ENCODE measurements at regions not wholly inside any gene's neighbourhood (a gene's known extent, or its start where the extent isn't known, plus 50 kb on each side); places are given as distances from the start of the nearest gene placed in this dataset.

GRCh38 chr5:74576941-74577456 lies 63.5 kb downstream of the ENC1 start:
- no peak for DNase-seq (ENCODE audit: low read depth in 3 of 3, low spot score in 1 of 3)

GRCh38 chr5:74575741-74576538 lies 64.6 kb downstream of the ENC1 start:
- no peak for DNase-seq (ENCODE audit: low read depth in 3 of 3, low spot score in 1 of 3)

- no peak for DNase-seq (ENCODE audit: low read depth in 3 of 3, low spot score in 1 of 3)
Observed at GRCh38 chr5:74570250-74570649, 70.3 kb downstream of the ENC1 start.

GRCh38 chr5:74567411-74567995 lies 73.0 kb downstream of the ENC1 start:
- DNase-seq (ENCODE audit: low read depth in 3 of 3, low spot score in 1 of 3) = no peak

GRCh38 chr5:74562122-74562521 lies 78.4 kb downstream of the ENC1 start:
- DNase-seq (ENCODE audit: low read depth in 3 of 3, low spot score in 1 of 3) = no peak

GRCh38 chr5:74560245-74560644 lies 80.3 kb downstream of the ENC1 start:
- no peak for DNase-seq (ENCODE audit: low read depth in 3 of 3, low spot score in 1 of 3)

- no peak for DNase-seq (ENCODE audit: low read depth in 3 of 3, low spot score in 1 of 3)
Observed at GRCh38 chr5:74556631-74557595, 83.6 kb downstream of the ENC1 start.

GRCh38 chr5:74556006-74556405 lies 84.5 kb downstream of the ENC1 start:
- DNase-seq (ENCODE audit: low read depth in 3 of 3, low spot score in 1 of 3) = no peak

GRCh38 chr5:74552101-74552500 lies 88.4 kb downstream of the ENC1 start:
- DNase-seq (ENCODE audit: low read depth in 3 of 3, low spot score in 1 of 3) = no peak

GRCh38 chr5:74550927-74551326 lies 89.6 kb downstream of the ENC1 start:
- DNase-seq (ENCODE audit: low read depth in 3 of 3, low spot score in 1 of 3) = no peak

GRCh38 chr5:74549384-74549783 lies 91.1 kb downstream of the ENC1 start:
- no peak for DNase-seq (ENCODE audit: low read depth in 3 of 3, low spot score in 1 of 3)

GRCh38 chr5:74546796-74547195 lies 93.7 kb downstream of the ENC1 start:
- no peak for DNase-seq (ENCODE audit: low read depth in 3 of 3, low spot score in 1 of 3)

GRCh38 chr5:74544811-74545210 lies 95.7 kb downstream of the ENC1 start:
- DNase-seq (ENCODE audit: low read depth in 3 of 3, low spot score in 1 of 3) = no peak

- DNase-seq (ENCODE audit: low read depth in 3 of 3, low spot score in 1 of 3) = no peak
Observed at GRCh38 chr5:74543162-74543995, 97.1 kb downstream of the ENC1 start.

- no peak for DNase-seq (ENCODE audit: low read depth in 3 of 3, low spot score in 1 of 3)
Observed at GRCh38 chr5:74542482-74542881, 98.0 kb downstream of the ENC1 start.

- no peak for DNase-seq (ENCODE audit: low read depth in 3 of 3, low spot score in 1 of 3)
Observed at GRCh38 chr5:74541381-74541781, 99.1 kb downstream of the ENC1 start.

- no peak for DNase-seq (ENCODE audit: low read depth in 3 of 3, low spot score in 1 of 3)
Observed at GRCh38 chr5:74540622-74541021, 99.9 kb downstream of the ENC1 start.

- DNase-seq (ENCODE audit: low read depth in 3 of 3, low spot score in 1 of 3) = no peak
Observed at GRCh38 chr5:74539986-74540385, 100.5 kb downstream of the ENC1 start.

GRCh38 chr5:74538206-74538661 lies 102.3 kb downstream of the ENC1 start:
- no peak for DNase-seq (ENCODE audit: low read depth in 3 of 3, low spot score in 1 of 3)

- no peak for DNase-seq (ENCODE audit: low read depth in 3 of 3, low spot score in 1 of 3)
Observed at GRCh38 chr5:74536658-74537057, 103.9 kb downstream of the ENC1 start.

- no peak for DNase-seq (ENCODE audit: low read depth in 3 of 3, low spot score in 1 of 3)
Observed at GRCh38 chr5:74535926-74536325, 104.6 kb downstream of the ENC1 start.
